ENCODE measurements at regions not wholly inside any gene's neighbourhood (a gene's known extent, or its start where the extent isn't known, plus 50 kb on each side); places are given as distances from the start of the nearest gene placed in this dataset.

DNA sequence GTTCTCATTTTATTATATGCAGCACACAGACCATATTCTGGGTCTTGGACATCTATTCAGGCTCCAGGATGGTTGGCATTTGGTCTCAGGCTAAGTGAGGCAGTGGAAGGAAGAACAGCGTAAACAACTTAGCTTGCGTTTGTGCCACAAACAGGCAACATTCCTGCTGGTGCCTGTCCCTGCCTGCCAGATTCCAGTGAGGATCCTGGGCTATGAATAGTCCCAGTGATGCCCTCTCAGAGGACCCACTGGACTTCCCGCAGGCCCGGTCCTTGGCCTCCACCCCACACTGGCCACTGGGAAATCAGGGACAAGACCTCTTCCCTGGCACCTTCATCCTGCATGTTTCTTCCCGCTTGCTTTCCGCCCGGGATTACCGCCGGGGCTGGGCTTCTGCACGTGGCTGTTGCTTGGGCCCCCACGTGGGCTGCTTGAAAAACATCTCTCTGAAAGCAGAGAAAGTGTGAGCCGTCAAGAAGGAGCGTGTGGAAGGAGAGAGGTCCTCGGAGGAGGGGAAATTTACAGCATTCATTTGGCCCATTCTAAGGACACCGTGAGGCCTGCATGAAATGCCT lies 145.1 kb upstream of the WNT4 start:
- no peaks in the 10 kb centered on the region for H3K27me3 ChIP-seq (replicated peaks)
- no peak overlapping the region for H3K27ac ChIP-seq
- in situ Hi-C loops (cut with HindIII; ENCODE audit: low pct_ligation_motif_present, low sequenced_read_pairs) = no loop called here

GRCh38 chr1:22288593-22289241 lies 145.8 kb upstream of the WNT4 start:
- in situ Hi-C loops (cut with HindIII; ENCODE audit: low pct_ligation_motif_present, low sequenced_read_pairs) = no loop called here
- Histone ChIP-seq H3K27ac (no peak overlapping the region), H3K27me3 (replicated peaks) (no peaks in the 10 kb centered on the region), H3K36me3 (replicated peaks) (no peaks in the 10 kb centered on the region), H3K4me3 (ENCODE audit: low read depth, low read length) (no peak overlapping the region)
- DNase-seq = no peak
- TF ChIP-seq, protein P1, sequence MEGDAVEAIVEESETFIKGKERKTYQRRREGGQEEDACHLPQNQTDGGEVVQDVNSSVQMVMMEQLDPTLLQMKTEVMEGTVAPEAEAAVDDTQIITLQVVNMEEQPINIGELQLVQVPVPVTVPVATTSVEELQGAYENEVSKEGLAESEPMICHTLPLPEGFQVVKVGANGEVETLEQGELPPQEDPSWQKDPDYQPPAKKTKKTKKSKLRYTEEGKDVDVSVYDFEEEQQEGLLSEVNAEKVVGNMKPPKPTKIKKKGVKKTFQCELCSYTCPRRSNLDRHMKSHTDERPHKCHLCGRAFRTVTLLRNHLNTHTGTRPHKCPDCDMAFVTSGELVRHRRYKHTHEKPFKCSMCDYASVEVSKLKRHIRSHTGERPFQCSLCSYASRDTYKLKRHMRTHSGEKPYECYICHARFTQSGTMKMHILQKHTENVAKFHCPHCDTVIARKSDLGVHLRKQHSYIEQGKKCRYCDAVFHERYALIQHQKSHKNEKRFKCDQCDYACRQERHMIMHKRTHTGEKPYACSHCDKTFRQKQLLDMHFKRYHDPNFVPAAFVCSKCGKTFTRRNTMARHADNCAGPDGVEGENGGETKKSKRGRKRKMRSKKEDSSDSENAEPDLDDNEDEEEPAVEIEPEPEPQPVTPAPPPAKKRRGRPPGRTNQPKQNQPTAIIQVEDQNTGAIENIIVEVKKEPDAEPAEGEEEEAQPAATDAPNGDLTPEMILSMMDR (IDR thresholded peaks at IDR 0.05; ENCODE audit: low read depth, low read length, missing control alignments) = no peak

More for the DNA sequence above, 145.1 kb upstream of the WNT4 start:
- DNase-seq = no peak
- Histone ChIP-seq H3K36me3 (replicated peaks) (no peaks in the 10 kb centered on the region), H3K4me3 (ENCODE audit: low read depth, low read length) (no peak overlapping the region)
- TF ChIP-seq, protein P1 (IDR thresholded peaks at IDR 0.05; ENCODE audit: low read depth, low read length, missing control alignments) = no peak

DNA sequence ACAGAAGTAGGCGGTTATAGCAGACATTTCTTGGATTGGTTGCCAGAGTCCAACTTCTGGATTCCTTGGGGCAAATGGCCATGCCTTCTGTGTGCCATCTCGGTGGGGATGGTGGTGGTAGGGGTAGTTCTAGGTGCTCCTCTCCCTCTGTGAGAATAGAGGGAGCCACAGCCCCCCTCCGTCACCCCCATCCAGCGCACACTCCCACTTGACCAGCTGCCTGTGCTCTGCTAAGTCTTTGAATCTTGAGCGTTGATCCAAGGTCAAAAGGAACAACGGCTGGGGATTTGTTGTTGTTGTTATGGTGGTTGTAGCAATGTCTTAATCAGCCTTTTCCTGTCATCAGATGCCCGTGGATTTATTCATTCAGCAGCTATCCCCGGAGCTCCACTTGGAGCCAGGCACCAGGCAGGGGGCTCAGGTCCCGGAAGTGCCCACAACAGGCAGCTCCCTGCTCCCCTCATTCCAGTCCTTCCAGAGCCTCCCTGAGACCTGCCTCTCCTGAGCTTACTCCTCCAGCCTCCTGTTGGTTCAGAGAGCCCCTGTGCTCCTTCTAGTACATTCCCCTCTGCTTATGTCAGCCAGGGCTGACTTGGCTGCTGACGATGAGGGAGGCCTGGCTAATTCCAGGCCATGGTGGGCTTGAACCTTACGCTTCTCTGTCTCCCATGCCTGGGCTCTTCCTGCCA lies 146.6 kb upstream of the WNT4 start:
- TF ChIP-seq, protein P1 (IDR thresholded peaks at IDR 0.05; ENCODE audit: low read depth, low read length, missing control alignments) = no peak
- in situ Hi-C loops (cut with HindIII; ENCODE audit: low pct_ligation_motif_present, low sequenced_read_pairs) = no loop called here
- peak; percentile 36 for DNase-seq
- Histone ChIP-seq H3K36me3 (replicated peaks) (no peaks in the 10 kb centered on the region), H3K4me3 (ENCODE audit: low read depth, low read length) (no peak overlapping the region), H3K27ac (peak overlapping the region; percentile 12), H3K27me3 (replicated peaks) (no peaks in the 10 kb centered on the region)

- in situ Hi-C loops (cut with HindIII; ENCODE audit: low pct_ligation_motif_present, low sequenced_read_pairs) = no loop called here
Observed at GRCh38 chr1:22290157-22290556, 147.3 kb upstream of the WNT4 start.

DNA sequence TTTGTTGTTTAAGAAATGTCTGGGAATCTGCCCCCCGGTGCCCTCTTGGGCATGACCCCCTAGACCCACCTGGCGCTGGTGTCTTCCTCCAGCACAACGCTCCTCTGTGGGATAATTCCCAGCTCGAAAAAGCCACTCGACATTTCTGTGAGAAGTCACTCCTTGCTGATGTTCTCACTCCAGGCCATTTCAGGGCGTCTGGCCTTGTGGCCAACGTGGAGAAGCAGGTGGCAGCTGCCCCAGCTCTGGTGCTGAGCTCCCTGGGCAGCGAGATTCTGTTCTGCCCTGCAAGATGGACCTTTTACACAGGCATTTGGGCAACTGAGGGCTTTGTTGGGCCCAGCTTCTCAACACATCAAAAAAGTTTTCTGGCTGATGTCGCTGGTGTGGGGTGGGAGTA lies 147.7 kb upstream of the WNT4 start:
- Histone ChIP-seq H3K27ac (no peak overlapping the region), H3K4me3 (ENCODE audit: low read depth, low read length) (no peak overlapping the region), H3K27me3 (replicated peaks) (no peaks in the 10 kb centered on the region), H3K36me3 (replicated peaks) (no peaks in the 10 kb centered on the region)
- TF ChIP-seq, protein P1 (IDR thresholded peaks at IDR 0.05; ENCODE audit: low read depth, low read length, missing control alignments) = no peak
- in situ Hi-C loops (cut with HindIII; ENCODE audit: low pct_ligation_motif_present, low sequenced_read_pairs) = no loop called here
- DNase-seq = no peak

More at GRCh38 chr1:22290157-22290556, 147.3 kb upstream of the WNT4 start:
- TF ChIP-seq, protein P1 (IDR thresholded peaks at IDR 0.05; ENCODE audit: low read depth, low read length, missing control alignments) = no peak
- no peak overlapping the region for H3K4me3 ChIP-seq (ENCODE audit: low read depth, low read length)
- H3K27ac ChIP-seq = peak overlapping the region; percentile 12
- DNase-seq = no peak
- H3K27me3 ChIP-seq (replicated peaks) = no peaks in the 10 kb centered on the region
- no peaks in the 10 kb centered on the region for H3K36me3 ChIP-seq (replicated peaks)
